ENCODE measurements at regions not wholly inside any gene's neighbourhood (a gene's known extent, or its start where the extent isn't known, plus 50 kb on each side); places are given as distances from the start of the nearest gene placed in this dataset.
"Not testable (repeated sequence)": the region's sequence is repeated elsewhere in the genome, so short reads cannot be mapped to it uniquely, and the experiment has no call there.

DNA sequence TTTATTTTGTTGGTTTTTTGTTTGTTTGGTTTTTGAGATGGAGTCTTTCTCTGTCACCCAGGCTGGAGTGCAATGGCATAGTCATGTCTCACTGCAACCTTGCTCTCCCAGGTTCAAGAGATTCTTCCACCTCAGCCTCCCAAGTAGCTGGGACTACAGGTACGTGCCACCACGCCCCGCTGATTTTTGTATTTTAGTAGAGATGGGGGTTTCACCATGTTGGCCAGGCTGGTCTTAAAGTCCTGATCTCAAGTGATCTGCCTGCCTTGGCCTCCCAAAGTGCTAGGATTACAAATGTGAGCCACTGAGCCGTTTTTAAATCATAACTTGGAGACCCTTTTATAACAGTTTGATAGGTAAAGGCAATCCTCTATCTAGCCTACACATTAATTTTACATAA, 95.9 kb upstream of the MIR17HG start:
- H3K4me1 ChIP-seq (replicated peaks in 1 of 2; ENCODE audit: control insufficient read depth in 2 of 2, insufficient read depth in 2 of 2, low read length in 2 of 2); H3K4me2 ChIP-seq (ENCODE audit: insufficient read depth, low read length); H3K36me3 ChIP-seq (ENCODE audit: control insufficient read depth, insufficient read depth, low read length); H3K79me2 ChIP-seq (ENCODE audit: control insufficient read depth, insufficient read depth, low read length); in situ Hi-C loops (cut with MboI); FAIRE-seq; H3K27ac ChIP-seq (ENCODE audit: extremely low read depth, low read depth, low read length); H2AFZ ChIP-seq (ENCODE audit: low read depth, low read length); BruUV-seq (replicated peaks); H3K27me3 ChIP-seq (ENCODE audit: control insufficient read depth in 2 of 2, insufficient read depth in 2 of 2, low read length in 2 of 2); H3K4me3 ChIP-seq; DNase-seq (ENCODE audit: extremely low read depth in 1 of 4, low spot score in 3 of 4); H3K9me1 ChIP-seq (ENCODE audit: control insufficient read depth, insufficient read depth, low read length); H3K9me3 ChIP-seq (replicated peaks; ENCODE audit: control insufficient read depth, insufficient read depth, low read depth, low read length); ATAC-seq; H3K9ac ChIP-seq (ENCODE audit: insufficient read depth in 1 of 2, low read depth in 2 of 2, low read length in 2 of 2); H4K20me1 ChIP-seq (replicated peaks; ENCODE audit: control insufficient read depth, insufficient read depth, low read length): not testable (repeated sequence)
- ChIA-PET POLR2A (interaction anchor here (0.5 kb wide), 1 partner anchor 121 kb away, joined by 3 read pairs; no protein-coding TSS in a partner anchor), CTCF (ENCODE audit: low intra/inter-chr PET ratio) (interaction anchor here (0.9 kb wide), 1 partner anchor 118 kb away, joined by 3 read pairs; no protein-coding TSS in a partner anchor)
- intact Hi-C loops (cut with micrococcal nuclease) = loop anchor here (10.0 kb wide), 1 partner anchor 483 kb away; no protein-coding TSS in a partner anchor
- 0 out of 2 replicates have a peak, but pooled peaks have one; percentile 58 for TF ChIP-seq TGIF2 (CRISPR knock-in tag; IDR thresholded peaks at IDR 0.05)
- 0 out of 2 replicates have a peak, but pooled peaks have one; percentile 16 for TF ChIP-seq ZNF184 (CRISPR knock-in tag; IDR thresholded peaks at IDR 0.05)
- TF ChIP-seq ZNF639 (CRISPR knock-in tag; conservative IDR thresholded peaks at IDR 0.05 in 1 of 2, IDR thresholded peaks at IDR 0.05 in 1 of 2) = peak in 1 of 2 experiments; percentile 78; a peak in 1 of 4 replicates
- 2% methylated on average over 4 of the region's 4 CpGs for WGBS (ENCODE audit: insufficient coverage, low coverage, missing lambda C conversion rate)

- H3K4me2 ChIP-seq (ENCODE audit: insufficient read depth, low read length) = no peak overlapping the region
- in situ Hi-C loops (cut with MboI) = no loop called here
- no peaks in the 10 kb centered on the region for H3K79me2 ChIP-seq (ENCODE audit: control insufficient read depth, insufficient read depth, low read length)
- H3K9me1 ChIP-seq (ENCODE audit: control insufficient read depth, insufficient read depth, low read length) = no peaks in the 10 kb centered on the region
- no peak overlapping the region for H3K9ac ChIP-seq (ENCODE audit: insufficient read depth in 1 of 2, low read depth in 2 of 2, low read length in 2 of 2)
- H3K36me3 ChIP-seq (ENCODE audit: control insufficient read depth, insufficient read depth, low read length) = no peaks in the 10 kb centered on the region
- H3K27me3 ChIP-seq (ENCODE audit: control insufficient read depth in 2 of 2, insufficient read depth in 2 of 2, low read length in 2 of 2) = no peaks in the 10 kb centered on the region; a peak in 1 of 5 replicates
- H4K20me1 ChIP-seq (replicated peaks; ENCODE audit: control insufficient read depth, insufficient read depth, low read length) = no peaks in the 10 kb centered on the region
- H3K4me1 ChIP-seq (replicated peaks in 1 of 2; ENCODE audit: control insufficient read depth in 2 of 2, insufficient read depth in 2 of 2, low read length in 2 of 2) = no peaks in the 10 kb centered on the region
- BruUV-seq (replicated peaks) = no TSS peak
- CTCF ChIA-PET (ENCODE audit: low intra/inter-chr PET ratio) = no interaction called here
- no peaks in the 10 kb centered on the region for H3K9me3 ChIP-seq (replicated peaks; ENCODE audit: control insufficient read depth, insufficient read depth, low read depth, low read length)
- no peak overlapping the region for H3K4me3 ChIP-seq
- FAIRE-seq (no peak), DNase-seq (ENCODE audit: extremely low read depth in 1 of 4, low spot score in 3 of 4) (no peak), ATAC-seq (no peak)
- WGBS (ENCODE audit: insufficient coverage, low coverage, missing lambda C conversion rate) = 0% methylated on average over 2 of the region's 2 CpGs
- no peak overlapping the region for H3K27ac ChIP-seq (ENCODE audit: extremely low read depth, low read depth, low read length)
- H2AFZ ChIP-seq (ENCODE audit: low read depth, low read length) = no peak overlapping the region
- TF ChIP-seq CEBPB (tag; IDR thresholded peaks at IDR 0.05) = peak; percentile 57
- TF ChIP-seq ZNF232 (CRISPR knock-in tag; IDR thresholded peaks at IDR 0.05) = no peak
- no peak for TF ChIP-seq CEBPG (CRISPR knock-in tag; IDR thresholded peaks at IDR 0.05)
- TF ChIP-seq CEBPG (tag; conservative IDR thresholded peaks at IDR 0.05 in 1 of 2, IDR thresholded peaks at IDR 0.05 in 1 of 2) = 0 out of 4 replicates have a peak, but pooled peaks of 1 of the 2 experiments have one; percentile 11
- no peak for TF ChIP-seq MAZ (CRISPR knock-in tag; conservative IDR thresholded peaks at IDR 0.05 in 1 of 2, IDR thresholded peaks at IDR 0.05 in 1 of 2)
- POLR2A ChIA-PET = no interaction called here
- intact Hi-C loops (cut with micrococcal nuclease) = no loop called here
These were observed 83.0 kb upstream of the MIR17HG start for GRCh38 chr13:91264484-91264883.

Measured in K562 (cell line).